MCF 10A (cell line): ENCODE measurements at regions not wholly inside any gene's neighbourhood (a gene's known extent, or its start where the extent isn't known, plus 50 kb on each side); places are given as distances from the start of the nearest gene placed in this dataset.

Experiments used
- BruUV-seq: library from RNA; stranded (reverse); fragments of 400-500 nt; replicated peaks from 2 replicates; lab custom pipeline; 2021; lab: Mats Ljungman, UMichigan
- CTCF ChIA-PET: fragments of 300-600 bp; sonication (Branson Sonifier 250); formaldehyde crosslinking; extraction: SDS; loops from one replicate; lab custom pipeline; 2021; ENCODE audit warnings: antibody characterized with exemption, inconsistent platforms; lab: Yijun Ruan, JAX
- POLR2A ChIA-PET: fragments of 300-600, 350-650 bp; sonication (Branson Sonifier 250); formaldehyde crosslinking; extraction: SDS; loops from one replicate; lab custom pipeline; 2020; ENCODE audit warnings: antibody characterized with exemption, inconsistent platforms; lab: Yijun Ruan, JAX
- DNase-seq: peaks from one replicate; pipeline ENCODE4 v3.0.0-alpha.2; 2018; ENCODE audit not compliant: unreplicated experiment
- H3K27ac Mint-ChIP-seq: one replicate; pipeline ENCODE4 v1.8.0; 2022; ENCODE audit warnings: mild to moderate bottlenecking, low read depth, mixed read lengths; ENCODE audit not compliant: unreplicated experiment
- H3K27me3 Mint-ChIP-seq: one replicate; pipeline ENCODE4 v1.8.0; 2022; ENCODE audit warnings: mixed read lengths; ENCODE audit not compliant: insufficient read depth, unreplicated experiment
- H3K36me3 Mint-ChIP-seq: one replicate; pipeline ENCODE4 v1.8.0; 2022; ENCODE audit warnings: mild to moderate bottlenecking, moderate library complexity, mixed read lengths; ENCODE audit not compliant: insufficient read depth, unreplicated experiment
- H3K4me1 Mint-ChIP-seq: one replicate; pipeline ENCODE4 v1.8.0; 2022; ENCODE audit warnings: mixed read lengths; ENCODE audit not compliant: insufficient read depth, unreplicated experiment
- H3K4me3 Mint-ChIP-seq: one replicate; pipeline ENCODE4 v1.8.0; 2022; ENCODE audit warnings: mild to moderate bottlenecking, moderate library complexity, mixed read lengths; ENCODE audit not compliant: unreplicated experiment
- H3K9me3 Mint-ChIP-seq: one replicate; pipeline ENCODE4 v1.8.0; 2022; ENCODE audit warnings: mixed read lengths; ENCODE audit not compliant: unreplicated experiment
- intact Hi-C: fragments of 100-400 bp; cut with micrococcal nuclease; formaldehyde crosslinking; loops from 2 replicates; pipeline ENCODE4 v1.14.1; 2022
- TF ChIP-seq, protein P1 (sequence below): fragments of 200-600 bp; IDR thresholded peaks from one replicate; pipeline ENCODE4 v1.8.0; 2022; ENCODE audit warnings: antibody characterized with exemption, mild to moderate bottlenecking; ENCODE audit not compliant: unreplicated experiment

- no peak for DNase-seq
- POLR2A ChIA-PET, result no interaction called here
- Mint-ChIP-seq H3K27ac (no peak overlapping the region), H3K4me1 (no peaks in the 10 kb centered on the region), H3K9me3 (no peaks in the 10 kb centered on the region), H3K27me3 (no peaks in the 10 kb centered on the region), H3K4me3 (no peak overlapping the region), H3K36me3 (no peaks in the 10 kb centered on the region)
- CTCF ChIA-PET, result no interaction called here
- no TSS peak for BruUV-seq
- TF ChIP-seq, protein P1, sequence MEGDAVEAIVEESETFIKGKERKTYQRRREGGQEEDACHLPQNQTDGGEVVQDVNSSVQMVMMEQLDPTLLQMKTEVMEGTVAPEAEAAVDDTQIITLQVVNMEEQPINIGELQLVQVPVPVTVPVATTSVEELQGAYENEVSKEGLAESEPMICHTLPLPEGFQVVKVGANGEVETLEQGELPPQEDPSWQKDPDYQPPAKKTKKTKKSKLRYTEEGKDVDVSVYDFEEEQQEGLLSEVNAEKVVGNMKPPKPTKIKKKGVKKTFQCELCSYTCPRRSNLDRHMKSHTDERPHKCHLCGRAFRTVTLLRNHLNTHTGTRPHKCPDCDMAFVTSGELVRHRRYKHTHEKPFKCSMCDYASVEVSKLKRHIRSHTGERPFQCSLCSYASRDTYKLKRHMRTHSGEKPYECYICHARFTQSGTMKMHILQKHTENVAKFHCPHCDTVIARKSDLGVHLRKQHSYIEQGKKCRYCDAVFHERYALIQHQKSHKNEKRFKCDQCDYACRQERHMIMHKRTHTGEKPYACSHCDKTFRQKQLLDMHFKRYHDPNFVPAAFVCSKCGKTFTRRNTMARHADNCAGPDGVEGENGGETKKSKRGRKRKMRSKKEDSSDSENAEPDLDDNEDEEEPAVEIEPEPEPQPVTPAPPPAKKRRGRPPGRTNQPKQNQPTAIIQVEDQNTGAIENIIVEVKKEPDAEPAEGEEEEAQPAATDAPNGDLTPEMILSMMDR, result no peak
- intact Hi-C loops, result no loop called here
Observed at GRCh38 chr3:64900156-64900555, 212.4 kb upstream of the ADAMTS9 start.

GRCh38 chr3:64898941-64899340 lies 211.1 kb upstream of the ADAMTS9 start:
- no peaks in the 10 kb centered on the region for H3K4me1 Mint-ChIP-seq
- intact Hi-C loops, result no loop called here

GRCh38 chr3:64895991-64896895 lies 208.4 kb upstream of the ADAMTS9 start:
- ChIA-PET POLR2A (no interaction called here), CTCF (interaction anchor here (0.6 kb wide), 1 partner anchor 919 kb away, joined by 3 read pairs; no protein-coding TSS in a partner anchor)
- TF ChIP-seq, protein P1, result no peak
- no peaks in the 10 kb centered on the region for H3K36me3 Mint-ChIP-seq
- intact Hi-C loops, result no loop called here
- H3K27ac Mint-ChIP-seq, result no peak overlapping the region
- no TSS peak for BruUV-seq
- no peaks in the 10 kb centered on the region for H3K27me3 Mint-ChIP-seq
- H3K4me3 Mint-ChIP-seq, result no peak overlapping the region
- H3K9me3 Mint-ChIP-seq, result no peaks in the 10 kb centered on the region
- H3K4me1 Mint-ChIP-seq, result no peaks in the 10 kb centered on the region
- no peak for DNase-seq

More at GRCh38 chr3:64898941-64899340, 211.1 kb upstream of the ADAMTS9 start:
- no peak for DNase-seq
- no peaks in the 10 kb centered on the region for H3K27me3 Mint-ChIP-seq
- H3K27ac Mint-ChIP-seq, result no peak overlapping the region
- TF ChIP-seq, protein P1, result no peak
- no peaks in the 10 kb centered on the region for H3K9me3 Mint-ChIP-seq
- no TSS peak for BruUV-seq
- ChIA-PET POLR2A (no interaction called here), CTCF (interaction anchor here (0.6 kb wide), 1 partner anchor 365 kb away, joined by 3 read pairs; no protein-coding TSS in a partner anchor)
- no peaks in the 10 kb centered on the region for H3K36me3 Mint-ChIP-seq
- H3K4me3 Mint-ChIP-seq, result no peak overlapping the region

DNA sequence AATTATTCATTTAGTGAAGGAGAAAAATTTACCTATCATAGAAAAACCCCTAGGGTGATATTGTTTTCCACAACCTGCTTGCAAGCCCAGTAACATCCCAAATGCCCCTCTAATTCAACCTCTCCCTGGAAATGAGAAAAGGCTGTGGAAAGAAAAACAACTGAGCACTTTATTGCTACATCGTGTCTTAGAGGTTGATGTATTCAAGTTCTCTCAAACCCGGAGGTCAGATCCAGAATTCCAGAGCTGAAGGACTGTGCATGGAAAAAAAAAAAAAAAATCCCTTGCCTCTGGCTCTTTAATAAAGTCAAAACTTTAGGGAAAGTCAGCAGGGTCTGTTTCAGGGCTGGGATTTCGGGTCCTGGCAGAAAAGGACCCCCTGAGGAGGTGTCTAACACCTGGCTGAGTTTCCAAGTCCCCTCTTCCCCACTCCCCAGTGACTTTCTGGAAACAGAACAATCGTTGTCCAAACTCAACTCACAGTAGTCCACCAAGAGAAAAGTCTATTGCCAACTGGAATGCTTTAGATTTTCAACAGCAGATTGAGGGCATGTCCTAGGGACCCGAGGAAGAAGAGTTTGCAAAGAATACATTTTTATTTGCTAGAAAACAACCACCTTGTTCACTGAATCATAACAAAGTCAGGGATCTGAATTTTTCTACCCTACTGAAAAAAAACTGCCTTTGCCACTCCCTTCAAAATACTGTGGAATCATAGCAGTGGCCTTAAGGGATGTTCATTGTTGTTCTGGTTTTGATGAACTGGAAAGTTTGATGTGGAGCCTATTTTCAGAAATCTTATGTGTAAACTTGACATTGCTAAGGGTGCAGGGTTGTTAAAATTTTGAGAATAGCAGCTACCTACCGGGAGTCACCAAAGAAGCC lies 207.5 kb upstream of the ADAMTS9 start:
- POLR2A ChIA-PET, result no interaction called here
- BruUV-seq, result no TSS peak
- no peak for DNase-seq
- no peaks in the 10 kb centered on the region for H3K36me3 Mint-ChIP-seq
- no peaks in the 10 kb centered on the region for H3K27me3 Mint-ChIP-seq
- no peak overlapping the region for H3K4me3 Mint-ChIP-seq
- CTCF ChIA-PET, result interaction anchor here (1.0 kb wide), 1 partner anchor 17 kb away, joined by 3 read pairs; no protein-coding TSS in a partner anchor
- no peak overlapping the region for H3K27ac Mint-ChIP-seq
- no peaks in the 10 kb centered on the region for H3K4me1 Mint-ChIP-seq
- intact Hi-C loops, result no loop called here
- H3K9me3 Mint-ChIP-seq, result no peaks in the 10 kb centered on the region
- TF ChIP-seq, protein P1, result no peak
